ENCODE measurements at regions not wholly inside any gene's neighbourhood (a gene's known extent, or its start where the extent isn't known, plus 50 kb on each side); places are given as distances from the start of the nearest gene placed in this dataset.

- TF ChIP-seq, protein P1, sequence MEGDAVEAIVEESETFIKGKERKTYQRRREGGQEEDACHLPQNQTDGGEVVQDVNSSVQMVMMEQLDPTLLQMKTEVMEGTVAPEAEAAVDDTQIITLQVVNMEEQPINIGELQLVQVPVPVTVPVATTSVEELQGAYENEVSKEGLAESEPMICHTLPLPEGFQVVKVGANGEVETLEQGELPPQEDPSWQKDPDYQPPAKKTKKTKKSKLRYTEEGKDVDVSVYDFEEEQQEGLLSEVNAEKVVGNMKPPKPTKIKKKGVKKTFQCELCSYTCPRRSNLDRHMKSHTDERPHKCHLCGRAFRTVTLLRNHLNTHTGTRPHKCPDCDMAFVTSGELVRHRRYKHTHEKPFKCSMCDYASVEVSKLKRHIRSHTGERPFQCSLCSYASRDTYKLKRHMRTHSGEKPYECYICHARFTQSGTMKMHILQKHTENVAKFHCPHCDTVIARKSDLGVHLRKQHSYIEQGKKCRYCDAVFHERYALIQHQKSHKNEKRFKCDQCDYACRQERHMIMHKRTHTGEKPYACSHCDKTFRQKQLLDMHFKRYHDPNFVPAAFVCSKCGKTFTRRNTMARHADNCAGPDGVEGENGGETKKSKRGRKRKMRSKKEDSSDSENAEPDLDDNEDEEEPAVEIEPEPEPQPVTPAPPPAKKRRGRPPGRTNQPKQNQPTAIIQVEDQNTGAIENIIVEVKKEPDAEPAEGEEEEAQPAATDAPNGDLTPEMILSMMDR (IDR thresholded peaks at IDR 0.05; ENCODE audit: low read depth, low read length, poor library complexity, severe bottlenecking), result no peak
- no peak for TF ChIP-seq EZH2phosphoT487 (IDR thresholded peaks at IDR 0.05; ENCODE audit: borderline replicate concordance, low read length)
These were observed 223.3 kb upstream of the TCERG1L start for GRCh38 chr10:131534836-131535235.

Data from DOHH2 (cell line).